SK-N-SH (cell line): ENCODE measurements at regions not wholly inside any gene's neighbourhood (a gene's known extent, or its start where the extent isn't known, plus 50 kb on each side); places are given as distances from the start of the nearest gene placed in this dataset.

Source experiments
- CTCF ChIA-PET: fragments of 300-600, 350-600 bp; formaldehyde crosslinking; extraction: SDS; loops from one replicate; lab custom pipeline; 2021; lab: Yijun Ruan, JAX
- POLR2A ChIA-PET: fragments of 350-600 bp; sonication (Branson Sonifier 250); formaldehyde crosslinking; extraction: SDS; loops from one replicate; lab custom pipeline; 2020; ENCODE audit warnings: antibody characterized with exemption, inconsistent platforms; lab: Yijun Ruan, JAX
- DNase-seq: peaks from one replicate; pipeline ENCODE4 v3.0.0; 2012
- H2AFZ ChIP-seq: fragments of 200-600 bp; sonication (generic); 2 replicates; pipeline ENCODE4 v1.8.1; 2016; ENCODE audit warnings: antibody characterized with exemption, mild to moderate bottlenecking, low read depth
- H3F3A ChIP-seq: fragments of 200-600 bp; sonication (generic); replicated peaks from 2 replicates; pipeline ENCODE3; 2016; ENCODE audit warnings: antibody characterized with exemption, mild to moderate bottlenecking; ENCODE audit not compliant: insufficient read depth
- H3K27ac ChIP-seq, 2 experiments: fragments of 200-500 bp in 1 of 2; fragments of 200-600 bp in 1 of 2; sonication (Bioruptor generic) in 1 of 2; sonication (generic), shearing (Covaris generic) in 1 of 2; 2 replicates each; pipeline versions ENCODE4 v1.5.1 to v1.6.1; 2014 to 2016; ENCODE audit warnings: low read depth in 2 of 2, inconsistent platforms in 1 of 2, low read length in 1 of 2, mild to moderate bottlenecking in 1 of 2, mixed read lengths in 1 of 2
- H3K27me3 ChIP-seq: fragments of 200-600 bp; sonication (generic), shearing (Covaris generic); 2 replicates; pipeline ENCODE4 v1.6.1; 2016; ENCODE audit warnings: mixed run types; ENCODE audit not compliant: insufficient read depth
- H3K36me3 ChIP-seq, 2 experiments: fragments of 200-500 bp in 1 of 2; fragments of 200-600 bp in 1 of 2; sonication (Bioruptor generic) in 1 of 2; sonication (generic) in 1 of 2; replicated peaks in 1 of 2; 2 replicates each; pipeline versions ENCODE3 to v1.5.1; 2014 to 2016; ENCODE audit warnings: low read length in 1 of 2, mild to moderate bottlenecking in 1 of 2; ENCODE audit not compliant: insufficient read depth in 2 of 2, control insufficient read depth in 1 of 2
- H3K4me1 ChIP-seq, 2 experiments: fragments of 200-500 bp in 1 of 2; fragments of 200-600 bp in 1 of 2; sonication (Bioruptor generic) in 1 of 2; sonication (generic), shearing (Covaris generic) in 1 of 2; 2 replicates each; pipeline versions ENCODE4 v1.5.1 to v1.6.1; 2014 to 2016; ENCODE audit warnings: low read depth in 1 of 2, low read length in 1 of 2, mixed run types in 1 of 2; ENCODE audit not compliant: insufficient read depth in 2 of 2, control insufficient read depth in 1 of 2
- H3K4me2 ChIP-seq: fragments of 200-600 bp; sonication (generic), shearing (Covaris generic); 2 replicates; pipeline ENCODE4 v1.6.1; 2017; ENCODE audit warnings: mixed run types
- H3K4me3 ChIP-seq, 2 experiments: fragments of 200-500 bp in 1 of 2; fragments of 200-600 bp in 1 of 2; sonication (Bioruptor generic) in 1 of 2; sonication (generic), shearing (Covaris generic) in 1 of 2; 2 replicates each; pipeline versions ENCODE4 v1.5.1 to v1.8.1; 2014 to 2016; ENCODE audit warnings: low read depth in 2 of 2, inconsistent platforms in 1 of 2, low read length in 1 of 2, mild to moderate bottlenecking in 1 of 2, mixed read lengths in 1 of 2, moderate library complexity in 1 of 2
- H3K79me2 ChIP-seq: fragments of 200-600 bp; sonication (generic); 2 replicates; pipeline ENCODE4 v1.8.1; 2017; ENCODE audit warnings: mild to moderate bottlenecking; ENCODE audit not compliant: insufficient read depth
- H3K9ac ChIP-seq: fragments of 200-600 bp; sonication (generic); 2 replicates; pipeline ENCODE4 v1.6.1; 2017; ENCODE audit warnings: mixed run types
- H3K9me2 ChIP-seq: fragments of 200-600 bp; sonication (generic); 2 replicates; pipeline ENCODE4 v1.6.1; 2017; ENCODE audit warnings: mixed run types
- H3K9me3 ChIP-seq: fragments of 200-600 bp; sonication (generic); 2 replicates; pipeline ENCODE4 v1.6.1; 2017; ENCODE audit warnings: mixed run types, mild to moderate bottlenecking, moderate library complexity
- H4K20me1 ChIP-seq: fragments of 200-600 bp; sonication (generic); 2 replicates; pipeline ENCODE4 v1.6.1; 2017; ENCODE audit warnings: mild to moderate bottlenecking, mixed run types; ENCODE audit not compliant: insufficient read depth
- CHD2 ChIP-seq: fragments of 150-350 bp; IDR thresholded peaks from 2 replicates; pipeline ENCODE4 v1.6.1; 2018; ENCODE audit warnings: low read length; ENCODE audit not compliant: partially characterized antibody
- ELF1 ChIP-seq: IDR thresholded peaks from 2 replicates; pipeline ENCODE4 v1.4.0; 2012
- EZH2phosphoT487 ChIP-seq: fragments of 200-600 bp; sonication (generic); IDR thresholded peaks from 2 replicates; pipeline ENCODE4 v1.6.1; 2017; ENCODE audit warnings: low read depth, mixed run types, mild to moderate bottlenecking, antibody characterized with exemption, moderate library complexity, borderline replicate concordance
- FOXJ3 ChIP-seq: sonication (generic); formaldehyde crosslinking; IDR thresholded peaks from 2 replicates; pipeline ENCODE4 v1.5.1; 2020; ENCODE audit warnings: mild to moderate bottlenecking, missing genetic modification reagents
- GABPA ChIP-seq: IDR thresholded peaks from 2 replicates; pipeline ENCODE4 v1.4.0; 2012; ENCODE audit warnings: low read depth, mild to moderate bottlenecking
- GATA2 ChIP-seq: sonication (generic); formaldehyde crosslinking; IDR thresholded peaks from 2 replicates; pipeline ENCODE4 v1.5.0; 2020; ENCODE audit warnings: mild to moderate bottlenecking, missing genetic modification reagents
- JUND ChIP-seq: IDR thresholded peaks from 2 replicates; pipeline ENCODE4 v1.4.0; 2012
- MXI1 ChIP-seq: IDR thresholded peaks from 2 replicates; pipeline ENCODE4 v1.6.1; 2012; ENCODE audit warnings: mild to moderate bottlenecking, low read depth, low read length, improper control_type of control experiment
- POLR2AphosphoS5 ChIP-seq: IDR thresholded peaks from 2 replicates; pipeline ENCODE4 v1.6.1; 2012; ENCODE audit warnings: low read depth, low read length
- RCOR1 ChIP-seq: fragments of 150-350 bp; IDR thresholded peaks from 2 replicates; pipeline ENCODE4 v1.6.1; 2017; ENCODE audit warnings: antibody characterized with exemption, low read length
- RFX5 ChIP-seq: IDR thresholded peaks from 2 replicates; pipeline ENCODE4 v1.6.1; 2012; ENCODE audit warnings: mild to moderate bottlenecking, improper control_type of control experiment, low read length
- TCF12 ChIP-seq: IDR thresholded peaks from 2 replicates; pipeline ENCODE4 v1.4.0; 2012
- TEAD4 ChIP-seq: IDR thresholded peaks from 2 replicates; pipeline ENCODE4 v1.4.0; 2012; ENCODE audit warnings: mild to moderate bottlenecking, borderline replicate concordance; ENCODE audit not compliant: insufficient read depth
- WGBS: methylation state at CpG from one replicate; pipeline ENCODE4 v1.1.6; 2017; ENCODE audit warnings: low lambda C conversion rate; 5-methylcytosine and 5-hydroxymethylcytosine counted together
- TF ChIP-seq, protein P1 (sequence below): fragments of 150-350 bp; IDR thresholded peaks from 2 replicates; pipeline ENCODE4 v1.6.1; 2017; ENCODE audit warnings: antibody characterized with exemption, low read length, low read depth, borderline replicate concordance
- TF ChIP-seq, protein P2 (sequence below): IDR thresholded peaks from 2 replicates; pipeline ENCODE4 v1.4.0; 2012; ENCODE audit warnings: low read depth, borderline replicate concordance
- TF ChIP-seq, protein P3 (sequence below): IDR thresholded peaks from 2 replicates; pipeline ENCODE4 v1.4.0; 2012; ENCODE audit warnings: low read depth, borderline replicate concordance
- TF ChIP-seq, protein P4 (sequence below): IDR thresholded peaks from 2 replicates; pipeline ENCODE4 v1.6.1; 2012; ENCODE audit warnings: mild to moderate bottlenecking, low read depth, low read length, moderate library complexity
- TF ChIP-seq, protein P5 (sequence below): IDR thresholded peaks from 2 replicates; pipeline ENCODE4 v1.4.0; 2012; ENCODE audit warnings: low read depth
- TF ChIP-seq, protein P6 (sequence below): fragments of 150-350 bp; IDR thresholded peaks from 2 replicates; pipeline ENCODE4 v1.6.1; 2016; ENCODE audit warnings: mild to moderate bottlenecking, low read depth, low read length

DNA sequence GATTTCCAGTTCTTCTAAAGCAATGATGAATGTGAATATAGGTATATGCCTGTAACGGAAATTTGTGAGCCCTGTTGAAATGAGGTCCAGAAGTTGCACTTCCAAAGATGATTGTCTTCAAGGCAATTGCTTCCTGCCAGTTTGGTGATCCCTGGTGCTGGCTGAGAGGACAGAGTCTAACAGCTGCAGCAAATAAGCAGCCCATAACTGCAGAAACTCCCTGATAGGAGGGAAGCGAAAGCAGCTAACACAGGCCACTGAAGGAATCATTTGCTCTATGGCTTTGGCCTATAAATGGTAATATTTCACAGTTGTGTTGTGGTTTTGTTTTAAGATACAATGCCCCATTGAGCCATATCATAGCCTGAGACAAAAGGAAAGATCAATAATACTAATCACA is 451.5 kb upstream of the MIR17HG start:
- H3F3A ChIP-seq = no peaks in the 10 kb centered on the region
- H3K27me3 ChIP-seq = no peaks in the 10 kb centered on the region
- H3K79me2 ChIP-seq = no peaks in the 10 kb centered on the region
- no peaks in the 10 kb centered on the region for H3K9me3 ChIP-seq
- TF ChIP-seq, protein P1, sequence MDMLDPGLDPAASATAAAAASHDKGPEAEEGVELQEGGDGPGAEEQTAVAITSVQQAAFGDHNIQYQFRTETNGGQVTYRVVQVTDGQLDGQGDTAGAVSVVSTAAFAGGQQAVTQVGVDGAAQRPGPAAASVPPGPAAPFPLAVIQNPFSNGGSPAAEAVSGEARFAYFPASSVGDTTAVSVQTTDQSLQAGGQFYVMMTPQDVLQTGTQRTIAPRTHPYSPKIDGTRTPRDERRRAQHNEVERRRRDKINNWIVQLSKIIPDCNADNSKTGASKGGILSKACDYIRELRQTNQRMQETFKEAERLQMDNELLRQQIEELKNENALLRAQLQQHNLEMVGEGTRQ = no peak
- H3K4me2 ChIP-seq = no peak overlapping the region
- no peak overlapping the region for H3K27ac ChIP-seq
- H3K9me2 ChIP-seq = no peaks in the 10 kb centered on the region
- H3K4me1 ChIP-seq = no peaks in the 10 kb centered on the region
- H3K36me3 ChIP-seq = no peaks in the 10 kb centered on the region
- no peak overlapping the region for H3K9ac ChIP-seq
- no peak overlapping the region for H3K4me3 ChIP-seq
- no peak overlapping the region for H2AFZ ChIP-seq
- CTCF ChIA-PET = no interaction called here
- WGBS = 42% methylated on average over 2 of the region's 2 CpGs
- no peak for DNase-seq
- POLR2A ChIA-PET = no interaction called here
- H4K20me1 ChIP-seq = no peaks in the 10 kb centered on the region

DNA sequence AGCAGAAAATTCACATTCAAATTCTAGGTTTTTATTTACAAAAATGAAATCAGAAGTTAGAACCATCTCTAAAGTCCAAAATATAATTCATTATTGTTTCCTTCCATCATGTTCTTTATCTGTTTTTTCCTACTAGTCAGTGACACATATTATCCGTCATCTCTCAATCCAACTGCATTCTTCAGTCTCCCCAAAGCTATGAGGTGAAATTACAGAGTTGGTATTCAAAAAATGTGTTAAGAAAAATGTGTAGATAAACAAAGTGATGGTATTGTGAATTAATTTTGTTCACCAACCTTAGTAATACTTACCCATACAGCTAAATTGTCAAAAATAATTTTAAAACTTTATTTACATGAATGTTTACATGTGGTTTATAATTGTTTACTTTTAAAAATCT is 448.7 kb upstream of the MIR17HG start:
- POLR2A ChIA-PET = no interaction called here
- H3K9me2 ChIP-seq = no peaks in the 10 kb centered on the region
- CTCF ChIA-PET = interaction anchor here (1.1 kb wide), 1 partner anchor 69 kb away, joined by 3 read pairs; no protein-coding TSS in a partner anchor
- H3K4me1 ChIP-seq = no peaks in the 10 kb centered on the region
- 64% methylated on average over 1 of the region's 1 CpG for WGBS
- H3K4me3 ChIP-seq = no peak overlapping the region
- no peaks in the 10 kb centered on the region for H3K27me3 ChIP-seq
- no peak overlapping the region for H3K27ac ChIP-seq
- H3F3A ChIP-seq = no peaks in the 10 kb centered on the region
- H3K9me3 ChIP-seq = no peaks in the 10 kb centered on the region
- H3K9ac ChIP-seq = no peak overlapping the region
- TF ChIP-seq RFX5 (no peak), TCF12 (no peak), MXI1 (no peak), FOXJ3 (no peak), GABPA (no peak), GATA2 (CRISPR knock-in tag) (no peak), ELF1 (no peak), TEAD4 (no peak), CHD2 (no peak), RCOR1 (no peak), JUND (no peak), POLR2AphosphoS5 (no peak), EZH2phosphoT487 (no peak)
- TF ChIP-seq, protein P2, sequence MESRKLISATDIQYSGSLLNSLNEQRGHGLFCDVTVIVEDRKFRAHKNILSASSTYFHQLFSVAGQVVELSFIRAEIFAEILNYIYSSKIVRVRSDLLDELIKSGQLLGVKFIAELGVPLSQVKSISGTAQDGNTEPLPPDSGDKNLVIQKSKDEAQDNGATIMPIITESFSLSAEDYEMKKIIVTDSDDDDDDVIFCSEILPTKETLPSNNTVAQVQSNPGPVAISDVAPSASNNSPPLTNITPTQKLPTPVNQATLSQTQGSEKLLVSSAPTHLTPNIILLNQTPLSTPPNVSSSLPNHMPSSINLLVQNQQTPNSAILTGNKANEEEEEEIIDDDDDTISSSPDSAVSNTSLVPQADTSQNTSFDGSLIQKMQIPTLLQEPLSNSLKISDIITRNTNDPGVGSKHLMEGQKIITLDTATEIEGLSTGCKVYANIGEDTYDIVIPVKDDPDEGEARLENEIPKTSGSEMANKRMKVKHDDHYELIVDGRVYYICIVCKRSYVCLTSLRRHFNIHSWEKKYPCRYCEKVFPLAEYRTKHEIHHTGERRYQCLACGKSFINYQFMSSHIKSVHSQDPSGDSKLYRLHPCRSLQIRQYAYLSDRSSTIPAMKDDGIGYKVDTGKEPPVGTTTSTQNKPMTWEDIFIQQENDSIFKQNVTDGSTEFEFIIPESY = no peak
- TF ChIP-seq, protein P3, sequence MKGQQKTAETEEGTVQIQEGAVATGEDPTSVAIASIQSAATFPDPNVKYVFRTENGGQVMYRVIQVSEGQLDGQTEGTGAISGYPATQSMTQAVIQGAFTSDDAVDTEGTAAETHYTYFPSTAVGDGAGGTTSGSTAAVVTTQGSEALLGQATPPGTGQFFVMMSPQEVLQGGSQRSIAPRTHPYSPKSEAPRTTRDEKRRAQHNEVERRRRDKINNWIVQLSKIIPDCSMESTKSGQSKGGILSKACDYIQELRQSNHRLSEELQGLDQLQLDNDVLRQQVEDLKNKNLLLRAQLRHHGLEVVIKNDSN = no peak
- TF ChIP-seq, protein P4, sequence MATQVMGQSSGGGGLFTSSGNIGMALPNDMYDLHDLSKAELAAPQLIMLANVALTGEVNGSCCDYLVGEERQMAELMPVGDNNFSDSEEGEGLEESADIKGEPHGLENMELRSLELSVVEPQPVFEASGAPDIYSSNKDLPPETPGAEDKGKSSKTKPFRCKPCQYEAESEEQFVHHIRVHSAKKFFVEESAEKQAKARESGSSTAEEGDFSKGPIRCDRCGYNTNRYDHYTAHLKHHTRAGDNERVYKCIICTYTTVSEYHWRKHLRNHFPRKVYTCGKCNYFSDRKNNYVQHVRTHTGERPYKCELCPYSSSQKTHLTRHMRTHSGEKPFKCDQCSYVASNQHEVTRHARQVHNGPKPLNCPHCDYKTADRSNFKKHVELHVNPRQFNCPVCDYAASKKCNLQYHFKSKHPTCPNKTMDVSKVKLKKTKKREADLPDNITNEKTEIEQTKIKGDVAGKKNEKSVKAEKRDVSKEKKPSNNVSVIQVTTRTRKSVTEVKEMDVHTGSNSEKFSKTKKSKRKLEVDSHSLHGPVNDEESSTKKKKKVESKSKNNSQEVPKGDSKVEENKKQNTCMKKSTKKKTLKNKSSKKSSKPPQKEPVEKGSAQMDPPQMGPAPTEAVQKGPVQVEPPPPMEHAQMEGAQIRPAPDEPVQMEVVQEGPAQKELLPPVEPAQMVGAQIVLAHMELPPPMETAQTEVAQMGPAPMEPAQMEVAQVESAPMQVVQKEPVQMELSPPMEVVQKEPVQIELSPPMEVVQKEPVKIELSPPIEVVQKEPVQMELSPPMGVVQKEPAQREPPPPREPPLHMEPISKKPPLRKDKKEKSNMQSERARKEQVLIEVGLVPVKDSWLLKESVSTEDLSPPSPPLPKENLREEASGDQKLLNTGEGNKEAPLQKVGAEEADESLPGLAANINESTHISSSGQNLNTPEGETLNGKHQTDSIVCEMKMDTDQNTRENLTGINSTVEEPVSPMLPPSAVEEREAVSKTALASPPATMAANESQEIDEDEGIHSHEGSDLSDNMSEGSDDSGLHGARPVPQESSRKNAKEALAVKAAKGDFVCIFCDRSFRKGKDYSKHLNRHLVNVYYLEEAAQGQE = no peak
- TF ChIP-seq, protein P1 = no peak
- TF ChIP-seq, protein P5, sequence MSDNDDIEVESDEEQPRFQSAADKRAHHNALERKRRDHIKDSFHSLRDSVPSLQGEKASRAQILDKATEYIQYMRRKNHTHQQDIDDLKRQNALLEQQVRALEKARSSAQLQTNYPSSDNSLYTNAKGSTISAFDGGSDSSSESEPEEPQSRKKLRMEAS = no peak
- TF ChIP-seq, protein P6, sequence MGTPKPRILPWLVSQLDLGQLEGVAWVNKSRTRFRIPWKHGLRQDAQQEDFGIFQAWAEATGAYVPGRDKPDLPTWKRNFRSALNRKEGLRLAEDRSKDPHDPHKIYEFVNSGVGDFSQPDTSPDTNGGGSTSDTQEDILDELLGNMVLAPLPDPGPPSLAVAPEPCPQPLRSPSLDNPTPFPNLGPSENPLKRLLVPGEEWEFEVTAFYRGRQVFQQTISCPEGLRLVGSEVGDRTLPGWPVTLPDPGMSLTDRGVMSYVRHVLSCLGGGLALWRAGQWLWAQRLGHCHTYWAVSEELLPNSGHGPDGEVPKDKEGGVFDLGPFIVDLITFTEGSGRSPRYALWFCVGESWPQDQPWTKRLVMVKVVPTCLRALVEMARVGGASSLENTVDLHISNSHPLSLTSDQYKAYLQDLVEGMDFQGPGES = no peak
- TF ChIP-seq, all 33 proteins: peak for 0
- Histone ChIP-seq H3K79me2 (no peaks in the 10 kb centered on the region), H3K4me2 (no peak overlapping the region), H3K36me3 (no peaks in the 10 kb centered on the region), H2AFZ (no peak overlapping the region), H4K20me1 (no peaks in the 10 kb centered on the region)
- no peak for DNase-seq
